ENCODE measurements at regions not wholly inside any gene's neighbourhood (a gene's known extent, or its start where the extent isn't known, plus 50 kb on each side); places are given as distances from the start of the nearest gene placed in this dataset.
"Not testable (repeated sequence)": the region's sequence is repeated elsewhere in the genome, so short reads cannot be mapped to it uniquely, and the experiment has no call there.

DNA sequence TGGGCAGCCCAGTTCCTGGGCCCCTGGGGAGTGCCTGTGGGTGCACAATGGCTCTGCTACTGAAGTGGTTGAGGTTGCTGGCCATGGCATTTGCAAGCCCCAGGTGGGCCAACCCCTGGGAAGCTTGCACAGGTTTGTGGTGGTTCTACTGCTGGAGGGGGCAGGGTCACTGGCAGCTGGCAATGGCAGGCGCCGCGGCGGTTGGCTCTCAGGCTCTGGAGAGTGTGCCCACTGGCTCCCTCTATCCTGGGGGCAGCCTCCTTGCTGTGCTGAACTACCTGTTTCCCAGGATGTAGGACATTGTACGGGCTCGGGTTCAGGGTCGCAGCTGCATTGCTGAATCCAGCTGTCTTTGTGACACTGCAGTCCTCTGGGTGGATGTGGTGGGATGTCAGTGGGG is 180.2 kb upstream of the HES1 start:
- no peak for DNase-seq (ENCODE audit: low read depth in 2 of 2)

DNA sequence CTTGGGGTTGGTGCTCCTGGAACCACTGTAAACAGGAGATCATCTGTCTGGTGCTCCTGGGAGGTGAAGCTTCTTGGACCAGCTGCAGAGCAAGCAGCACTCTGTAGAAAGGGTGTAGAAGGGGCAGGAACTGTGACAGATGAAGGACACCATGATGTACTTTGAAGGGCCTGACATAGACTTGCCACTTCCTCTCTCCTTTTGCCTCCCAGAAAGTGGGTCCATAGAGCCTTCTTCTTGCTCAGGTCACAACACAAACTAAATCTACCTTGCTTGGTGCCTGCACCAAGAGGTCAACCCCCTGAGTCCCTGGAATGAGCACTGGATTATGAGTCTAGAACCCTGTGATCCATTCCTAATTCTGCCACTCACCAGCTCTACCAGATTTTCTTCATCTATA is 176.1 kb upstream of the HES1 start:
- no peak for DNase-seq (ENCODE audit: low read depth in 2 of 2)

DNA sequence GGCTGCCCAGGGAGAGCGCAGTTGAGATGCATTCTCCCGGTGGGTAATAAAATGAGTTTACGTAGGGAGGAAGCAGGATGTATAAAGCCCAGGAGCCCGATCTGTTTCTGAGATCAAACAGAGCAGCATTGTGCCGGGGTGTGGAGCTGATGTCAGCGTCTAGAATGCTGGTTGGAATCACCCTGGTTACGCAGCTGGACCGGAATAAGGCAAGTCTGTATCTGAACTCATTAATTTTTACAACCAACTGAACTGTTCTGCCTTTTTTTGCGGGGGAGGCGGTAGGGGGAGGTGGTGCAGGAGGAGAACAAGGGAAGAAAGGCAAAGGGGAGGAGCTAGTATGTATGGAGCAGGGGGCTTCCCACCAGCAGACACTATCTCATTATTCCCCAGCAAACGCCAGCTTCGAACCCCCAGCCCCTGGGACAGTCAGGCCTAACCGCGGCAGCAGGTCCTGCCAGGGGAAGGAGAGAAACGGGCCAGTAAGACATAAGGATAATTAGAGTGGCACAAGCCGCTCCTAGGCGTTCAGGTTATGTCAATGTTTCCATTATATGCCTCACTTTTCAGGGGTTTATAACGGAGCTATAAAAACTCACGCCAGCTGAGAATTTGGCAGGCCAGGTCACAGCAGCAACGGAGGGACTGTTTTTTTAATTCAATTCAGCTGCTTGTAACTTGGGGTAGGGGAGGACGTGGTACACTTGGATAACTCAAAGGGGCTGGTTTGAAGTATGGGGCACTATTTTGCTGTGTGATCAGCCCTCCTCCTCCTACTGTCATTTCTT is 175.3 kb upstream of the HES1 start:
- DNase-seq (ENCODE audit: low read depth in 2 of 2), result no peak

DNA sequence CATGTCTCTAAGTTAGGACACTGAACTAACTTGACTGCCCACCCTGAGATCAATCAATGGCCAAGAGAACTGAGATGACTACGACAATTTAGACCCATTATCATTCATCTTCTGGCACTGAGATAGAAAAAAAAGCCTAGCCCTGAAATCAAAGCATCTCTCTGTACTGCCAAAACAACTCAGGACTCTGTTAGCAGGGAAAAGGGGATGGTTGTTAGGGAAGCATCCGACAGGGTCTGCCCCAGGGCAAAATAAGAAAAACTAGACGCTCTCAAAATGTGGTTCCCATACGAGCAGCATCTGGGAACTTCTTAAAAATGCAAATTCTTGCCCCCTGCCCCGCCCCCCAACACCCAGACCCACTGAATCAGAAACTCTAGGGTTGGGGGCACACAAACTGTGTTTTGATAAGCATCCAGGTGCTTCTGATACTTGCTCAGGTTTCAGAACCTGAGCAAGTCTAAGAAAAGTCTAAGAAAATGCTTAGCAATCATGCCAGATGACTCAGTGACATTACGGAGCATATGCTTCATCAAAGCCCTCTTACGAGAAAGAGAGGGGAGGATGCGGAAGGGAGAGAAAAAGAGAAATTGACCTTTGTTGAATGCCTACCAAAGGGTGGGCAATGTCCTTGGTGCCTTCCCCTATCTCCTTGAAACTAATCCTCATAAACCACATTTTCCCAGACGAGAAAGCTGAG is 172.8 kb upstream of the HES1 start:
- no peak for DNase-seq (ENCODE audit: low read depth in 2 of 2)

DNA sequence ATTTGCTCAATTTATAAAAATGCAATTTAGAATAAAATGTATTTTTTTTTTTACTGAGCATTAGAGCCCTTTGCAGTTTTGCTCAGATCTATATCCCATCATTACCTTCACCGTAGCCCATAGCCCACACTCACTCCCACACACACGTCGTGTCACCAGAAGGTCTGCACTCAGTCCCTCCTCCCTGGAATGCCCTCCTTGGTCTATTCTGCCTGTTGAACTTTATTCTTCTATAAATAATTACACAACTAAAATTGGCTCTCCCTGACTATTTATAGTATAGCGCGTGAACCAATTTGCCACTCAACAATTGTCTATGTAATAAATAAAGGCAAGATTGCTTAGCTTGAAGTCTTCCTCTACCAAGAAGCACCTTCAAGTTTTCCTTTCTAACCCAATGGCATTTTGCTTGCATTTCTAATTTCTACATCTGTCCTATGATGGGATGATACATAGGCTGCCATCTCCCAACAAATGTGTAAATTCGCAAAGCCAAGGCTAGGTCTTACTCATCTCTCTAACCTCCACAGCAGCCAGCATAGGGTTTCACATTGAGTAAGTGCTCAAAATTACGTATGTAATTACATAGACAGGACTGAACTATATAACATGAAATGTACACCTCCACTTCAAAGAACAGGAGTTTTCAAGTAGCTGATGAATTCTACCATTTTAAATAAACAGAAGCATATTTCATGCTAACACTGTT is 172.0 kb upstream of the HES1 start:
- no peak for DNase-seq (ENCODE audit: low read depth in 2 of 2)

DNA sequence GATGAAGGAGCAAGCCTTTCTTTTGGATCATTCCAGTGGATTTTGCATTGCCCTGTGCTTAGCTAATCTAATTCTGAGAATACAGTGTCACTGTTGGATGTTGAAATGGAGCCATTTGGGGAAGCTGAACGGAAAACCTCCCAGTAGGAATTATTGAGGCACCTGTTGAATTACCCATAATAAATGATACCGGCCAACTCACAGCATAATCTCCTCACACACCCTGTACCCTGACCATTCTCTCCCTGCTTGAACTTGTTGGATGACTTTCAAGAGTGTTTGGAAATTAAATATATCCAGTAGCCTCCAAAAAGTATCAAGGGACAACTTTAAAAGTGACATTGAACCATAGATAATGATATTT is 171.4 kb upstream of the HES1 start:
- DNase-seq (ENCODE audit: low read depth in 2 of 2), result no peak

DNA sequence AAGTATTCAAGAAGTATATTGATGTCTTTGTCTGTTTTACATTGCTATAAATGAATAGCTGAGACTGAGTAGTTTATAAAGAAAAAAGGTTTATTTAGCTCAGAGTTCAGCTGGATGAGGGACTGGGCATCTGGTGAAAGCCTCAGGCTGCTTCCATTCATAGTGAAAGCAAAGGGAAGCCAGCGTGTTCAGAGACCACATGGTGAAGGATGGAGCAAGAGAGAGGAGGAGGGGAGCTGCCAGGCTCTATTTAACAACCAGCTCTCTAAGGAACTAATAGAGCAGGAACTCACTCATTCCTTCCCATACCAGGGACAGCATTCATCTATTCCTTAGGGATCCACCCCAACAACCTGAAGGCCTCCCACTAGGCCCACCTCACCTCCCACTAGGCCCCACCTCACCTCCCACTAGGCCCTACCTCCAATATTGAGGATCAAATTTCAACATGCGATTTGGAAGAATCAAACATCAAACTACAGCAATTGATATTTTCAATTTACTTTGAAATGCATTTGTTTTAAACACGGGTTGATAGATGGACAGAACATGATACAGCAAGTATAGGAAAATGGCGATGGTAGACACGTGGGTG is 167.5 kb upstream of the HES1 start:
- no peak for DNase-seq (ENCODE audit: low read depth in 2 of 2)

DNA sequence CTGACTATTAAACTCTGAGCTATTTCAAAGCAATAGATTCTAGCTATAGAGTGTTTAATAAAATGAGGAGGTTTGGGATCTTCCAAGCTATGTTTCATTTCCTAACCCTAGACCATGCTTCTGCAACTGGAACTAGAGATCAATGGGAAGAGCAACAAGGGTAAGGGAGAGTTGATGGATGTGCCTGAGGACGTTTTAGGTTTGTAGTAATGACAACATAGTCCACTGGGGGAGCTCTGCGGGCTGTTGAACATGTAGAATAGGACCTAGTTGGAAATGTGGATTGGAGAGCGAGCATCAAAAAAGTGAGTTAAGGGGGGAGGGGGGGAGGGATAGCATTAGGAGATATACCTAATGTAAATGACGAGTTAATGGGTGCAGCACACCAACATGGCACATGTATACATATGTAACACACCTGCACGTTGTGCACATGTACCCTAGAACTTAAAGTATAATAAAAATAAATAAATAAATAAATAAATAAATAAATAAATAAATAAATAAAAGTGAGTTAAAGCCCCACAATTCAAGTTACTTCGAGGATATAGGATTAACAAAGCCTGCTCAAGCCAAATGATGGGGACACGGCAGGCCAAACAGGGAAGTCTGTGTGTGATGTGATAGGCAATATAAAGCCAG is 165.7 kb upstream of the HES1 start:
- not testable (repeated sequence) for DNase-seq (ENCODE audit: low read depth in 2 of 2)

DNA sequence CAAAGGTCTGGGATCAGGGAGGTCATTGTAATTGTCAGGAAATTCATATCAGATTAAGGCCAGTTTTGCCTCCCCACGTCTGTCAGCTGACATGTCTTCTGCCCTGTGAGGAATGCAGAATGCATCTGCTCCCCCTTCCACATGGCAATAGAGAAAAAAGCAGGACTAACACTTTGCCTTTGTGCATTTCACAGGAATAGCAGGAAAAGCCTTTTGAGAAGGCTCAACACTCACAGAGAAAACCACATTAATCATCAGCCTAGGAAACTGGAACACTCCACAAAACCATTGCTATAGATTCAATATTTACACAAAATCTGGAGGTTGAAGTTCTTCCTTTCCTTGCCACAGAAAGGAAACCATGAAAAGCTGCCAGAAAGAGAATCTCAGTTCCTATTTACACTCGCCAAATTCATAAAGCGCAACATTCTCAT is 165.2 kb upstream of the HES1 start:
- DNase-seq (ENCODE audit: low read depth in 2 of 2), result no peak

DNA sequence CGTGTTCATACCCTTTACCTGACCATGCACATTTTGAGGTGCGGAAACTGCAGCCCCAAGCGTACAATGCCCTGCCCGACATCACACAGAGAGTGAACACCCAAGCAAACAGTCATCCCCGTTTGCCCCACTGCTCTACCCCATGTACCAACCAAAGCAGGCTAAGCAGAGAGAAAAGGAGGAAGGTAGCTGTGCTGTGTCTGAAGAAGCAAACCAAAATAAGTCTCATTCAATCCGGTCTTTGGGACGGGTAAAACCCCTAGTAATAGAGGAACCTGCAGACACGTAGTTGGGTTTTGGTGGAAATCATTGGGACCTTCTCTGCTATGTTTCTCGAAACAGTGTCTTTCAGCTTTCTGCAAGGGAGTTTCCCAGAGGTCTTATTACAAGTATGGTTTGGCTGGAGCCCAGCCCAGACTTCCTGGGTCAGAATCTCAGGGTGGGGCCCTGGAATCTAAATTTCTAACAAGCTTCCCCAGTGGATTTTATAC is 164.6 kb upstream of the HES1 start:
- no peak for DNase-seq (ENCODE audit: low read depth in 2 of 2)

DNA sequence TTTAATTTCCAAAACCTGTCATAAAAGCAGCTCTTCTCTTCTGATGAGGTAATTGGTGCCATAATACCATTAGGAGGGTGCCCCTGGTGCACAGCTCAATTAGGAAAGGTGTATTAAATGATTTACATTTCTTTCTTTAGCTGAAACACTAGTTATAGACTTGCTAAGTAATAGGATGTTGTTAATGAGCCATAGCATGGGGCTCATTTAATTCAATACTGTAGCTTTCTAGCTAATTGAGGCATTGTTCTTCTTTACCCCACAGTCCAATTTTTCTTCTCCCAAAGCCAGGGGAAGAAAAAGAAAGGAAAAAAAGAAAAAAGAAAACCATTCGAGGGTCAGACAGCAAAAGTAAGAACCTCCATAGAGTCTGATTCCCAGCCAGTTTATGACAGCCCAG is 164.0 kb upstream of the HES1 start:
- no peak for DNase-seq (ENCODE audit: low read depth in 2 of 2)

DNA sequence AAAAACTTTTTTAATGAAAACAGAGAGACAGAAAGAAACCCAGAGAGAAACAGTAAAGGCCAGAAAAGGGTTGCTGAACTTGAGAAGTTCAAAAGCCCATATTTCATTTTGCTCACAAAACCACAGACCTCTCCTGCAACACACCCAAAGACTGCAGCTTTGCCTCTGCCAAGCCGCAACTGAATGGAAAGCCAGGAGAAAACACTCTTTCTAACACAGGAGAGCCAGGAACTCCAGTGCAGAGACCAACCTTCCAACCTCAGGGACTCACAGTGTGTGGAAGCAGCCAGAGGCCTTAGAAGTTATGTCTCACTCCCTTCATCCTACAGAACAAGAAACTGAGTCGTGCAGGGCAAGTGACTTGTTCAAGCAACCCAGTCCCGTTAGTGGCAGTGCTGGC is 163.1 kb upstream of the HES1 start:
- DNase-seq (ENCODE audit: low read depth in 2 of 2), result no peak

DNA sequence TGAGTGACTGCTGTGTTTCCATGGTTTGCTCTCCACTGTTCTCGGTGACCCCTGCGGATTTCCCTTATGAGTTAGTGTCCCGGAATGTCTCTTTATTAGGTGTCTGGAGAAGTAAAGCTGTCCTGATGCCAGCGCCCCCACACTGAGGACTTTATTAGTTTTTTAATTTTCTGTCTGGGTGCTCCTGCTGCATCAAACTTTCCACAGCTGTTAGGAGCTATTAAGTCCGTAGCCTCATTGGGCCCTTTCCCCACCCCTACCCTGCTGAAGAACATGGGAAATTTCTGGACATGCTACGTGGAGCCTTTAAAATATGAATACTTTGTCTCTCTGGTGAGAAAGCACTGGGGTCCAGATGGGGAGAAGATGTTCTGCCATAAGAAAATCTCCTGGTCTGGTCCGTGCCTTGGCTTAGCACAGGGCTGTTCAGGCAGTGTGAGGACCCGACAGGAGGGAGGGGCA is 161.7 kb upstream of the HES1 start:
- no peak for DNase-seq (ENCODE audit: low read depth in 2 of 2)

DNA sequence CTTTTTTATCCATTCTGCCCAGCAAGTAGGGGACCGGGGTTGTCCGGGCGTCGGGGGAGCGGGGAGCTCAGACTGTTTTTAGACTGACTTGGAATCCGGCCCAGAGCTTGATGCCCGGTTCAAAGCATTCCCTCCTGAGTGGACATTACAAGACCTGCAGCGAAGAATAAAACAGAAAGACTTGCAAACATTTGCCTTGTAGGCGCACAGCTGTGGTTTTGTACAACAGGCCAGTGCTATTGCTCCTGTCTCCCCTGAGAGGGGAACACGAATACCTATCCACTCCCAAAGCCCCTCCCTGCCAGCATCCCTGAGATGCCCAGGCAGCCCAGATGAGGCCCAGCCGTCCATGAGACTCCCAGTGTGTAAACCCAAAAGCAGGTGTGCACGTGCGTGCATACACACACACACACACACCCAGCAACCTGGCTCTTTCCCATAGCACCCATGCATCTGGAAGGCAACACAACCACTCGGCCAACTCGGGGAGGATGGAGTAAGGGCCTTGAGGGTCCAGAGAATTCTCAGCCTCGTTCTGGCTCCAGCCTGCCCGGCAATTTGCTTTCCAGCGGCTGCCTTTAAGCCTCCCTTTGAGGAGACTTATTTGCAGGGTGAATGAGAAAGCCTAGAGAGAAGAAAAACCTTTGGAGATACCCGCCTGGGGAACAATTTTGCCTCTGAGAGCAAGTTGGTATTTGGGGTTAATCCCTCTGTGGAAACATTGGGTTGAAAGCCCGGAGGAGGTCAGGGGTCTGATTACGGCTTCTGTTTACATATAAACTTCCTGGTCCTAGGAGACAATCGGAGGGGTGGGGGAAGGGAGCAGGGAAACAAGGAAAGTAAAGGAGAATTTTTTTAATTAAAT is 161.0 kb upstream of the HES1 start:
- DNase-seq (ENCODE audit: low read depth in 2 of 2), result no peak

DNA sequence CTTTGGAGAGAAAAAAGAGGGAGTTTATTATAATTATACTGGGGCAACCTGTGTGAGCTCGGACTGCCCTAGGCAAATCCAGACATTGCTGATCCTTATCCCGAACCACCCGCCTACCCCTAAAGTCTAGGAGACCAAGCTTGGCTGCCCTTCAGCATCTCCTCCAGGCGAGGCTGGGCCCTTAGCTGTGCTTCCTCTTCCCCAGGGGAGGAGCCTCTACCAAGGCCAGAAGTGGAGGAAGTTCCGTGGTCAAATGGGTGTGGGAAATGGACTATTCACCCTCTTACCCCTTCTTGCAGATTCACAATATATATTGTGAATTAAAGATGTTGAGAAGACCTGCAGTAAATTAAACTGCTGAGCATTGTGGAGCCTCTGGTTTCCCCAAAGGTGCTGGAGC is 158.3 kb upstream of the HES1 start:
- DNase-seq (ENCODE audit: low read depth in 2 of 2), result no peak

DNA sequence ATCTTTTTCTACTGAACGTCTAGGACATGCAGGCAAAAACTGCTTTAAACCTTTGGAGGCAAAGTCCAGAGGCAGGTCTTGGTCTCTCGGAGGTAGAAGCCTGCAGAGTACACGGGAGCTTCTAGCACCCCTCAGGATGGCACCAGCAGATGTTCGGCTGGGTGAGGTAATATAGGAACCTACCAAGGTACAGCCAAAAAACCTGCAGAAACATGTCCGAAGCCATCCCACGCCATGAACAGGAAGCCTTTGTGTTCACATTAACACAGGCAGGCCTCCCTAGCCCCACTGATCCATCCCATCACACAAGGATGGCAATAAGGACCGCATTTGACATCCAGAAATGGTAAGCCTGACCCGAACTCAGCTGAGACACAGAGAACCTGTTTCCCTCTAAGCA is 157.9 kb upstream of the HES1 start:
- DNase-seq (ENCODE audit: low read depth in 2 of 2), result no peak

DNA sequence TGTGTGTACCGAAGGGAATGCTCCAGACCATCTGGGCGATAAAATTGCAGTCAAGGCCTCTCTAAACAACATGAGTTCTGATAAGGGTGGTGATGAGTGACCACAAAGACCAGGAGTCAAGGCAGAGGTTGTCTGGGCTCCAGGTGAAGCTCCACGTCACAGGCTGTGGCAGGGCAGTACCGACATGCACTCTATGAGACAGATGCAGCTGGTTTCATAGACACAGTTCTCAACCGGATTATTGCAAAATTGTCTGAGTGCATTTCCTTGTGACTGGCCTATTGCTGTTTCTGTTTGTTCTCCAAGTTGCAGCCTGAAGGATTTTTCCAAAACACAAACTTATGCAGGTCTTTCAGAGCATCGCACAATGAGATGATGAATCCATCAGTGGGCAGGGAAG is 157.5 kb upstream of the HES1 start:
- no peak for DNase-seq (ENCODE audit: low read depth in 2 of 2)

DNA sequence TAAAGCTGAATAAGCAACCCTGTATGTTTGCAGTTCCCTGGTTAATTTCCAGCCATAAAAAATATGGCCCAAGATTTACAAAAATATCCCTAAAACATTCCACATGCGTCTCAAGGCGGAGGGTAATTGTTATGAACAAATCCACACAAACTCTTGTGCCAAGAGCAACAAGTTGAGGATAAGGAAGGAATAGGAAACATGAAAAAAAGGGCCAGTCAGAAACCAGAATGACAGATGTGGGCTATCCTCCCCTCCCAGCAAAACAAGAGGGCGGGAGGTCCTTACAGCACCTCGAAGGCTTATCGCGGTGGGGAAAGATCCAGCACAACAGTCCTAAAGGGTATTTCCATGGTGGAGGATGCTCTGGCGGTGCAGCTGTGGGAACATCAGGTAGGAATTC is 155.6 kb upstream of the HES1 start:
- DNase-seq (ENCODE audit: low read depth in 2 of 2), result no peak

DNA sequence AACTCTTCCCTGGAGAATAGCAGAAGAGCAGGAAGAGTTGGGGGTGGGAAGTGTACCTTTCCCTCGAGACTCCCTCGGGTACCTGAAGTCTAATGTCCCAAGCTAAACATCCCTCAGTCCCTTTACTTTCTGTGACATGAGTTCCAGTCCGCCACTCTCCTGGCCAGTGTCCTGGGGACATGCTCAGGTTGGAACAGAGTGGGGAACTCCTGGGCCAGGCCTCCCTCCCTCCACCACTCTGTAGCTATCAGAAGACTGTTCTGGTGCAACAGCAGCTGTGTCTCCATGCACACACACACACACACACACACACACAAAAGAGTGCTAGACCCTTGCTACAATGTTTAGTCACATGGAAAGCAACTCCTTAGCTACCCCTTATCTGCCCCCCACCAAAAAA is 155.0 kb upstream of the HES1 start:
- DNase-seq (ENCODE audit: low read depth in 2 of 2), result no peak

DNA sequence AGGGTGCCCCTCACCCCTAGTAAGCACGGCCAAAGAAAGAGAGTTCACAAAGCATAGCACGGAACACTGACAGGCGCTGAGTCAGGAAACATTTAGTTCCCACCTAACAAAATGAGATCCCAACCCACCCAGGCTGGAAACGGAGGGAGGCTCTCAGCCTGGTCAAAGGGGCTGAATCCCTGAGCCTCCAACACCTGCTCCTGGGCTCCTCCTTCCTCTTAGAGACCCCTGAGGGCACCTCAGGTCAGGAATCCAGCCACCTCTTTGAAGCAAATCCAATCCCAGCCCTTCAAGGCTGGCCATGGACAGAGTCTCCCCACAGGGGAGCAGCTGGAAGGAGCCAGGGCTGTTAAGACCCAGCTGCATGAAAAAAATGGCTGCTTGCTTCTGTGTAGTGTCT is 154.4 kb upstream of the HES1 start:
- DNase-seq (ENCODE audit: low read depth in 2 of 2), result no peak

DNA sequence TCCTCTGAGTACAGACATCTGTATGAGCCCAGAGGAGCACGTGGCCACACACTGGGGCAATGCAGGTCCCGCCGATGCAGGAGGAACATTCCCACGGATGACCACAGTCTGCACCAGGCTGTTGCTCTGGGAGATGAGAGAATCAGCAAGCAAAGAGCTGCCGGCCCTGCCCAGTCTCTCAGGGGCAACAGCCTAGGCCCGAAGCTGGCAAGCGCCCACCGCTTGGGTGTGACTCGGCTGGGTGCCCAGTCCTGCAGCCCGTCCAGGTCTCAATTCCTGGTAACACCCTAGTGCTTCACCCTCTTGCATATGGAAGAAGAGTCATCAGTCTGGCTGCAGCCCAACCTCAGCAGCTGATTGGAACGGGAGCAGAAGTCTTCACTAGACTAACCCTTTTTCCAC is 153.7 kb upstream of the HES1 start:
- DNase-seq (ENCODE audit: low read depth in 2 of 2), result no peak

All from stimulated activated CD8-positive, alpha-beta memory T cell treated with anti-CD3 and anti-CD28 coated beads, Interleukin-15, amount 100 ng/mL, for 48 hours (primary cell).